ENCODE measurements at regions not wholly inside any gene's neighbourhood (a gene's known extent, or its start where the extent isn't known, plus 50 kb on each side); places are given as distances from the start of the nearest gene placed in this dataset.

GRCh38 chr3:139728414-139728813 lies 50.6 kb upstream of the NMNAT3 start:
- DNase-seq = no peak
